DND-41 (cell line): ENCODE measurements at regions not wholly inside any gene's neighbourhood (a gene's known extent, or its start where the extent isn't known, plus 50 kb on each side); places are given as distances from the start of the nearest gene placed in this dataset.

Experiments used
- EZH2 ChIP-seq: IDR thresholded peaks from 3 replicates; pipeline ENCODE4 v1.6.1; 2012; ENCODE audit warnings: borderline replicate concordance, low read depth, mild to moderate bottlenecking, moderate library complexity, low read length, inconsistent platforms; ENCODE audit not compliant: severe bottlenecking
- TF ChIP-seq, protein P1 (sequence below): IDR thresholded peaks from 2 replicates; pipeline ENCODE4 v1.5.1; 2012; ENCODE audit warnings: borderline replicate concordance, low read length, moderate library complexity, mild to moderate bottlenecking; ENCODE audit not compliant: poor library complexity, severe bottlenecking; ENCODE audit errors: extremely low read depth

DNA sequence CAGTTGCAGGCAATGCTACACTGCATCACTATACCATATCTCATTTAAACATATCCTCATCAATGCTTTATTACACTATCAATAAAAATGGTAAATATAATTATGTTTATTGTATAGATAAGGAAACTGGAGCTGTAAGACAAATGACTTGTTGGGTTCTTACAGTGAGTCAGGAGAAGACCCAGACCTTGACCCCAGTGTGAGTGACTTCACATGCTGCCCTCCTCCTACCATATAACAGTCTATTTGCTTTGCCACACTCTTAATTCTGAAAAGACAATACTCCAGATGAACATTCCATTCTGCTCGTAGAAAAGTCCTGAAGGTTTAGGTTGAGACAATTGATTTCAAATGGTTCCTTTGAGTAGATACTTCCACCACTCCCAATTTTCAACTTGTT, 550.5 kb downstream of the PLPP3 start:
- TF ChIP-seq, protein P1, sequence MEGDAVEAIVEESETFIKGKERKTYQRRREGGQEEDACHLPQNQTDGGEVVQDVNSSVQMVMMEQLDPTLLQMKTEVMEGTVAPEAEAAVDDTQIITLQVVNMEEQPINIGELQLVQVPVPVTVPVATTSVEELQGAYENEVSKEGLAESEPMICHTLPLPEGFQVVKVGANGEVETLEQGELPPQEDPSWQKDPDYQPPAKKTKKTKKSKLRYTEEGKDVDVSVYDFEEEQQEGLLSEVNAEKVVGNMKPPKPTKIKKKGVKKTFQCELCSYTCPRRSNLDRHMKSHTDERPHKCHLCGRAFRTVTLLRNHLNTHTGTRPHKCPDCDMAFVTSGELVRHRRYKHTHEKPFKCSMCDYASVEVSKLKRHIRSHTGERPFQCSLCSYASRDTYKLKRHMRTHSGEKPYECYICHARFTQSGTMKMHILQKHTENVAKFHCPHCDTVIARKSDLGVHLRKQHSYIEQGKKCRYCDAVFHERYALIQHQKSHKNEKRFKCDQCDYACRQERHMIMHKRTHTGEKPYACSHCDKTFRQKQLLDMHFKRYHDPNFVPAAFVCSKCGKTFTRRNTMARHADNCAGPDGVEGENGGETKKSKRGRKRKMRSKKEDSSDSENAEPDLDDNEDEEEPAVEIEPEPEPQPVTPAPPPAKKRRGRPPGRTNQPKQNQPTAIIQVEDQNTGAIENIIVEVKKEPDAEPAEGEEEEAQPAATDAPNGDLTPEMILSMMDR = no peak
- no peak for TF ChIP-seq EZH2
